SK-N-SH (cell line): ENCODE measurements at regions not wholly inside any gene's neighbourhood (a gene's known extent, or its start where the extent isn't known, plus 50 kb on each side); places are given as distances from the start of the nearest gene placed in this dataset.

Source experiments
- CTCF ChIA-PET: fragments of 300-600, 350-600 bp; formaldehyde crosslinking; extraction: SDS; loops from one replicate; lab custom pipeline; 2021; lab: Yijun Ruan, JAX
- POLR2A ChIA-PET: fragments of 350-600 bp; sonication (Branson Sonifier 250); formaldehyde crosslinking; extraction: SDS; loops from one replicate; lab custom pipeline; 2020; ENCODE audit warnings: antibody characterized with exemption, inconsistent platforms; lab: Yijun Ruan, JAX
- DNase-seq: peaks from one replicate; pipeline ENCODE4 v3.0.0; 2012
- H2AFZ ChIP-seq: fragments of 200-600 bp; sonication (generic); 2 replicates; pipeline ENCODE4 v1.8.1; 2016; ENCODE audit warnings: antibody characterized with exemption, mild to moderate bottlenecking, low read depth
- H3F3A ChIP-seq: fragments of 200-600 bp; sonication (generic); replicated peaks from 2 replicates; pipeline ENCODE3; 2016; ENCODE audit warnings: antibody characterized with exemption, mild to moderate bottlenecking; ENCODE audit not compliant: insufficient read depth
- H3K27ac ChIP-seq, 2 experiments: fragments of 200-500 bp in 1 of 2; fragments of 200-600 bp in 1 of 2; sonication (Bioruptor generic) in 1 of 2; sonication (generic), shearing (Covaris generic) in 1 of 2; 2 replicates each; pipeline versions ENCODE4 v1.5.1 to v1.6.1; 2014 to 2016; ENCODE audit warnings: low read depth in 2 of 2, inconsistent platforms in 1 of 2, low read length in 1 of 2, mild to moderate bottlenecking in 1 of 2, mixed read lengths in 1 of 2
- H3K27me3 ChIP-seq: fragments of 200-600 bp; sonication (generic), shearing (Covaris generic); 2 replicates; pipeline ENCODE4 v1.6.1; 2016; ENCODE audit warnings: mixed run types; ENCODE audit not compliant: insufficient read depth
- H3K36me3 ChIP-seq, 2 experiments: fragments of 200-500 bp in 1 of 2; fragments of 200-600 bp in 1 of 2; sonication (Bioruptor generic) in 1 of 2; sonication (generic) in 1 of 2; replicated peaks in 1 of 2; 2 replicates each; pipeline versions ENCODE3 to v1.5.1; 2014 to 2016; ENCODE audit warnings: low read length in 1 of 2, mild to moderate bottlenecking in 1 of 2; ENCODE audit not compliant: insufficient read depth in 2 of 2, control insufficient read depth in 1 of 2
- H3K4me1 ChIP-seq, 2 experiments: fragments of 200-500 bp in 1 of 2; fragments of 200-600 bp in 1 of 2; sonication (Bioruptor generic) in 1 of 2; sonication (generic), shearing (Covaris generic) in 1 of 2; 2 replicates each; pipeline versions ENCODE4 v1.5.1 to v1.6.1; 2014 to 2016; ENCODE audit warnings: low read depth in 1 of 2, low read length in 1 of 2, mixed run types in 1 of 2; ENCODE audit not compliant: insufficient read depth in 2 of 2, control insufficient read depth in 1 of 2
- H3K4me2 ChIP-seq: fragments of 200-600 bp; sonication (generic), shearing (Covaris generic); 2 replicates; pipeline ENCODE4 v1.6.1; 2017; ENCODE audit warnings: mixed run types
- H3K4me3 ChIP-seq, 2 experiments: fragments of 200-500 bp in 1 of 2; fragments of 200-600 bp in 1 of 2; sonication (Bioruptor generic) in 1 of 2; sonication (generic), shearing (Covaris generic) in 1 of 2; 2 replicates each; pipeline versions ENCODE4 v1.5.1 to v1.8.1; 2014 to 2016; ENCODE audit warnings: low read depth in 2 of 2, inconsistent platforms in 1 of 2, low read length in 1 of 2, mild to moderate bottlenecking in 1 of 2, mixed read lengths in 1 of 2, moderate library complexity in 1 of 2
- H3K79me2 ChIP-seq: fragments of 200-600 bp; sonication (generic); 2 replicates; pipeline ENCODE4 v1.8.1; 2017; ENCODE audit warnings: mild to moderate bottlenecking; ENCODE audit not compliant: insufficient read depth
- H3K9ac ChIP-seq: fragments of 200-600 bp; sonication (generic); 2 replicates; pipeline ENCODE4 v1.6.1; 2017; ENCODE audit warnings: mixed run types
- H3K9me2 ChIP-seq: fragments of 200-600 bp; sonication (generic); 2 replicates; pipeline ENCODE4 v1.6.1; 2017; ENCODE audit warnings: mixed run types
- H3K9me3 ChIP-seq: fragments of 200-600 bp; sonication (generic); 2 replicates; pipeline ENCODE4 v1.6.1; 2017; ENCODE audit warnings: mixed run types, mild to moderate bottlenecking, moderate library complexity
- H4K20me1 ChIP-seq: fragments of 200-600 bp; sonication (generic); 2 replicates; pipeline ENCODE4 v1.6.1; 2017; ENCODE audit warnings: mild to moderate bottlenecking, mixed run types; ENCODE audit not compliant: insufficient read depth
- CHD2 ChIP-seq: fragments of 150-350 bp; IDR thresholded peaks from 2 replicates; pipeline ENCODE4 v1.6.1; 2018; ENCODE audit warnings: low read length; ENCODE audit not compliant: partially characterized antibody
- EZH2phosphoT487 ChIP-seq: fragments of 200-600 bp; sonication (generic); IDR thresholded peaks from 2 replicates; pipeline ENCODE4 v1.6.1; 2017; ENCODE audit warnings: low read depth, mixed run types, mild to moderate bottlenecking, antibody characterized with exemption, moderate library complexity, borderline replicate concordance
- FOSL2 ChIP-seq: IDR thresholded peaks from 2 replicates; pipeline ENCODE4 v1.4.0; 2012; ENCODE audit warnings: low read depth, mild to moderate bottlenecking, moderate library complexity, borderline replicate concordance
- FOXM1 ChIP-seq: IDR thresholded peaks from 2 replicates; pipeline ENCODE4 v1.4.0; 2012; ENCODE audit warnings: low read depth, mild to moderate bottlenecking
- GABPA ChIP-seq: IDR thresholded peaks from 2 replicates; pipeline ENCODE4 v1.4.0; 2012; ENCODE audit warnings: low read depth, mild to moderate bottlenecking
- MXI1 ChIP-seq: IDR thresholded peaks from 2 replicates; pipeline ENCODE4 v1.6.1; 2012; ENCODE audit warnings: mild to moderate bottlenecking, low read depth, low read length, improper control_type of control experiment
- NFIC ChIP-seq: IDR thresholded peaks from 2 replicates; pipeline ENCODE4 v1.4.0; 2012; ENCODE audit warnings: borderline replicate concordance
- RFX5 ChIP-seq: IDR thresholded peaks from 2 replicates; pipeline ENCODE4 v1.6.1; 2012; ENCODE audit warnings: mild to moderate bottlenecking, improper control_type of control experiment, low read length
- SIN3A ChIP-seq: IDR thresholded peaks from 2 replicates; pipeline ENCODE4 v1.6.1; 2012; ENCODE audit warnings: low read depth, mild to moderate bottlenecking, low read length, moderate library complexity, borderline replicate concordance
- SMC3 ChIP-seq: IDR thresholded peaks from 2 replicates; pipeline ENCODE4 v1.6.1; 2012; ENCODE audit warnings: low read depth, low read length, improper control_type of control experiment
- TCF12 ChIP-seq: IDR thresholded peaks from 2 replicates; pipeline ENCODE4 v1.4.0; 2012
- TEAD4 ChIP-seq: IDR thresholded peaks from 2 replicates; pipeline ENCODE4 v1.4.0; 2012; ENCODE audit warnings: mild to moderate bottlenecking, borderline replicate concordance; ENCODE audit not compliant: insufficient read depth
- USF2 ChIP-seq: fragments of 150-350 bp; IDR thresholded peaks from 2 replicates; pipeline ENCODE4 v1.6.1; 2017; ENCODE audit warnings: antibody characterized with exemption, low read length, low read depth, borderline replicate concordance
- WGBS: methylation state at CpG from one replicate; pipeline ENCODE4 v1.1.6; 2017; ENCODE audit warnings: low lambda C conversion rate; 5-methylcytosine and 5-hydroxymethylcytosine counted together
- TF ChIP-seq, protein P1 (sequence below): fragments of 150-350 bp; IDR thresholded peaks from 2 replicates; pipeline ENCODE4 v1.6.1; 2016; ENCODE audit warnings: mild to moderate bottlenecking, low read depth, low read length
- TF ChIP-seq, protein P2 (sequence below): IDR thresholded peaks from 2 replicates; pipeline ENCODE4 v1.4.0; 2012; ENCODE audit warnings: low read depth, borderline replicate concordance

GRCh38 chr18:60847517-60847916 is 474.9 kb upstream of the MC4R start:
- H3K27me3 ChIP-seq: no peaks in the 10 kb centered on the region
- no peaks in the 10 kb centered on the region for H3K36me3 ChIP-seq
- CTCF ChIA-PET: interaction anchor here (1.4 to 1.5 kb wide), 2 partner anchors 11 to 38 kb away, joined by 4 to 5 read pairs; no protein-coding TSS in a partner anchor
- no peaks in the 10 kb centered on the region for H4K20me1 ChIP-seq
- H3K9ac ChIP-seq: no peak overlapping the region
- 53% methylated on average over 3 of the region's 3 CpGs for WGBS
- H3K4me1 ChIP-seq: peaks cover 0 to 6% of the 10 kb centered on the region in 2 experiments; a peak in 2 of 4 replicates
- no peak for DNase-seq
- H3K79me2 ChIP-seq: no peaks in the 10 kb centered on the region
- H2AFZ ChIP-seq: no peak overlapping the region; the same call in 1 of the 2 replicates
- no peaks in the 10 kb centered on the region for H3K9me2 ChIP-seq
- H3K27ac ChIP-seq: peak overlapping the region in 1 of 2 experiments; percentile 67; a peak in 1 of 4 replicates
- POLR2A ChIA-PET: no interaction called here
- peak overlapping the region; percentile 49; the same call in 1 of the 2 replicates for H3K4me2 ChIP-seq
- H3K9me3 ChIP-seq: no peaks in the 10 kb centered on the region
- TF ChIP-seq FOSL2: no peak
- no peaks in the 10 kb centered on the region for H3F3A ChIP-seq
- no peak overlapping the region for H3K4me3 ChIP-seq

- H3K9me3 ChIP-seq: no peaks in the 10 kb centered on the region
- H3K9me2 ChIP-seq: no peaks in the 10 kb centered on the region
- no peak overlapping the region for H2AFZ ChIP-seq
- no peaks in the 10 kb centered on the region for H3K36me3 ChIP-seq
- POLR2A ChIA-PET: no interaction called here
- H3K4me2 ChIP-seq: no peak overlapping the region
- H3K27me3 ChIP-seq: no peaks in the 10 kb centered on the region
- H3F3A ChIP-seq: no peaks in the 10 kb centered on the region
- no peak for DNase-seq
- H3K4me1 ChIP-seq: no peaks in the 10 kb centered on the region
- TF ChIP-seq CHD2: no peak
- TF ChIP-seq TCF12: no peak
- no peak for TF ChIP-seq NFIC
- no peak for TF ChIP-seq USF2
- TF ChIP-seq, protein P1, sequence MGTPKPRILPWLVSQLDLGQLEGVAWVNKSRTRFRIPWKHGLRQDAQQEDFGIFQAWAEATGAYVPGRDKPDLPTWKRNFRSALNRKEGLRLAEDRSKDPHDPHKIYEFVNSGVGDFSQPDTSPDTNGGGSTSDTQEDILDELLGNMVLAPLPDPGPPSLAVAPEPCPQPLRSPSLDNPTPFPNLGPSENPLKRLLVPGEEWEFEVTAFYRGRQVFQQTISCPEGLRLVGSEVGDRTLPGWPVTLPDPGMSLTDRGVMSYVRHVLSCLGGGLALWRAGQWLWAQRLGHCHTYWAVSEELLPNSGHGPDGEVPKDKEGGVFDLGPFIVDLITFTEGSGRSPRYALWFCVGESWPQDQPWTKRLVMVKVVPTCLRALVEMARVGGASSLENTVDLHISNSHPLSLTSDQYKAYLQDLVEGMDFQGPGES: no peak
- no peak for TF ChIP-seq EZH2phosphoT487
- TF ChIP-seq FOXM1: no peak
- TF ChIP-seq RFX5: no peak
- no peak for TF ChIP-seq SMC3
- TF ChIP-seq FOSL2: no peak
- no peak for TF ChIP-seq TEAD4
- no peak for TF ChIP-seq MXI1
- no peak for TF ChIP-seq SIN3A
- TF ChIP-seq, protein P2, sequence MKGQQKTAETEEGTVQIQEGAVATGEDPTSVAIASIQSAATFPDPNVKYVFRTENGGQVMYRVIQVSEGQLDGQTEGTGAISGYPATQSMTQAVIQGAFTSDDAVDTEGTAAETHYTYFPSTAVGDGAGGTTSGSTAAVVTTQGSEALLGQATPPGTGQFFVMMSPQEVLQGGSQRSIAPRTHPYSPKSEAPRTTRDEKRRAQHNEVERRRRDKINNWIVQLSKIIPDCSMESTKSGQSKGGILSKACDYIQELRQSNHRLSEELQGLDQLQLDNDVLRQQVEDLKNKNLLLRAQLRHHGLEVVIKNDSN: no peak
- no peak for TF ChIP-seq GABPA
- no peaks in the 10 kb centered on the region for H3K79me2 ChIP-seq
- no peak overlapping the region for H3K27ac ChIP-seq
- no peaks in the 10 kb centered on the region for H4K20me1 ChIP-seq
- CTCF ChIA-PET: interaction anchor here (0.7 kb wide), 1 partner anchor 132 kb away, joined by 3 read pairs; no protein-coding TSS in a partner anchor
- no peak overlapping the region for H3K9ac ChIP-seq
- no peak overlapping the region for H3K4me3 ChIP-seq
Measured at GRCh38 chr18:60861575-60861974, 471.7 kb upstream of the CDH20 start.
